ENCODE measurements at regions not wholly inside any gene's neighbourhood (a gene's known extent, or its start where the extent isn't known, plus 50 kb on each side); places are given as distances from the start of the nearest gene placed in this dataset.
"Not testable (repeated sequence)": the region's sequence is repeated elsewhere in the genome, so short reads cannot be mapped to it uniquely, and the experiment has no call there.

DNA sequence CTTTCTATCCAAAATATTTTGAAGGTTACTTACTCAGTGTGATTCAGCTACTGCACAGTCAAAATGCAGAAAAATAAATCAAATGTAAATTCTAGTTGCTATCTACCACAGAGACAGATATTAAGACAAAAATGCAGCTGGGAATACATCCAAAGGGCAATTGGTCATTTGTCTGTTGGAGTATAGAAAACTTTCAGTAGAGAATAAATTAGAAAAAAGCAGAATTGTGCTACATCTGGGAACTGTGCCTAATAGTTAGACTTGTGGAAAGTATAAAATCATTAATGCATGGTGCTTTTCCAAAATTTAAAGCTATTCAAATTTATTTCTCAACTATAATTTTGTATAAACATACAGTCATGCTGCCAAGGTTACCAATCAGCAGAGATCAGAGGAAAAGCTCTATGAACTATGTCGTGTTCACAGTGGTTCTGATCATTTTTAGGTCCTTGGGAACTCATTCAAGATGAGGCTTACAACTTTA lies 1635.8 kb downstream of the PCDH9 start:
- Mint-ChIP-seq H3K4me3 (no peak overlapping the region), H3K9me3 (peaks cover 4 to 6% of the 10 kb centered on the region in 2 donors), H3K27ac (no peak overlapping the region), H3K27me3 (no peaks in the 10 kb centered on the region), H3K36me3 (no peaks in the 10 kb centered on the region), H3K4me1 (no peaks in the 10 kb centered on the region)
- ATAC-seq (replicated peaks): no peak
- no peak for DNase-seq

DNA sequence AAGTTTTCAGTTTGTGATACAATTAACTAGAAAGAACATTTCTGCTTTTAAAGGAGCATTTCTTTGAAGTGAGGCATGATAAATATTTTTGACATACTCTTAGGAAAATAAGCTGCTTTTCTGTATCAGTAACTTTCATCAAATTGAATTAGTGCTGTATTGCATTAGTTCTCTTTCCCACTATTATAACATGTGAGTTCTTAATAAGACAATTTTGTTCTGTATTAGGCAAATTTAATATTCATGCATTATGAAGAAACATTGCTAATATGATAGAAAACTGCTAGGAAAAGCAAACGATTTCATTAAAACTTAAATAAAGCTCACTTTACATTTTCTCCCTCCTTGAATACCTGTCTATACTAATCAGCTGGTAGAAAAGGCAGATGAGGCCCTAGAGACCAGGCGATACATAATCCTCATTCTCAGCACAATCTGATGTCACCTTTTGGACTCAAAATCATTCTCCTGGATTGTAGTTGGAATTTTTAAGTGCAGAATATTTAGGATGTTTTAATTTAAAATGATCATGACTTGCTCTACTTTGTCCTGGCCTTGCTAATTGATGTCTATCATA lies 1636.8 kb downstream of the PCDH9 start:
- DNase-seq (no peak), ATAC-seq (replicated peaks) (no peak)
- H3K27ac Mint-ChIP-seq: no peak overlapping the region
- H3K36me3 Mint-ChIP-seq: no peaks in the 10 kb centered on the region
- no peaks in the 10 kb centered on the region for H3K4me1 Mint-ChIP-seq
- H3K4me3 Mint-ChIP-seq: no peak overlapping the region
- no peaks in the 10 kb centered on the region for H3K27me3 Mint-ChIP-seq
- peaks cover 4 to 7% of the 10 kb centered on the region in 2 donors for H3K9me3 Mint-ChIP-seq

DNA sequence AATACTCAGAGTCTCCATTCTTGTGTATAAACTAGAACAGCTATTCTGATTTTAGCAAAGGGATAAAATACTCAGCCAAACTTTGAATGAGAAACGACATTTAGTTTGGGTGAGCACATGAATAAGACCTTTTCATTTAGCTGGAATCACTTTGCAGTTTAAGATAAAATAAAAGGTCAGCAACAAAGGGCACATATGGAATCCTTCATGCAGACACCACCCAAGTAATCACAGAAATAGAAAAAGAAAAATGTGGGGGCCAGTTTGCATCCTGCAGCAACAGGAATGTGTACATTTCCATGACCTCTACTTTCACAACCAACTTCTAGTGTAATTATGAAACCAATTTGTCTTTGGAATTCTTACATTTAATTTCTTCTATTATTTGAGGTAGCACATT lies 1637.4 kb downstream of the PCDH9 start:
- no peaks in the 10 kb centered on the region for H3K27me3 Mint-ChIP-seq
- no peaks in the 10 kb centered on the region for H3K4me1 Mint-ChIP-seq
- H3K27ac Mint-ChIP-seq: no peak overlapping the region
- H3K4me3 Mint-ChIP-seq: no peak overlapping the region
- H3K9me3 Mint-ChIP-seq: peaks cover 4 to 11% of the 10 kb centered on the region in 2 donors
- no peaks in the 10 kb centered on the region for H3K36me3 Mint-ChIP-seq
- ATAC-seq (replicated peaks) (no peak), DNase-seq (no peak)

DNA sequence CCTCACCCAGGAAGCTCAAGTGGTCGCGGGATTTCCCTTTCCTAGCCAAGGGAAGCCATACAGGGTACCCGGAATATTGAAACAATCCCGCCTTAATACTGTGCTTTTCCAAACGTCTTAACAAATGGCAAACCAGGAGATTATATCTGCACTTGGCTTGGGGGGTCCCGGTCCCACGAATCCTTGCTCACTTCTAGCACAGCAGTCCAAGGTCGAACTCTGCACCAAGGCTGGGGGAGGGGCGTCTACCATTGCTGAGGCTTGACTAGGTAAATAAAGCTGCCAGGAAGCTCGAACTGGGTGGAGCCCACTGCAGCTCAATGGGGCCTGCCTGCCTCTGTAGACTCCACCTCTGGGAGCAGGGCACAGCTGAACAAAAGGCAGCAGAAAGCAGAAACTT lies 1644.8 kb downstream of the PCDH9 start:
- DNase-seq (no peak), ATAC-seq (replicated peaks) (no peak)
- no peak overlapping the region for H3K4me3 Mint-ChIP-seq
- no peaks in the 10 kb centered on the region for H3K27me3 Mint-ChIP-seq
- H3K36me3 Mint-ChIP-seq: no peaks in the 10 kb centered on the region
- H3K27ac Mint-ChIP-seq: no peak overlapping the region
- peaks cover 4 to 12% of the 10 kb centered on the region in 2 donors for H3K9me3 Mint-ChIP-seq
- H3K4me1 Mint-ChIP-seq: peaks cover 0 to 3% of the 10 kb centered on the region in 2 donors

DNA sequence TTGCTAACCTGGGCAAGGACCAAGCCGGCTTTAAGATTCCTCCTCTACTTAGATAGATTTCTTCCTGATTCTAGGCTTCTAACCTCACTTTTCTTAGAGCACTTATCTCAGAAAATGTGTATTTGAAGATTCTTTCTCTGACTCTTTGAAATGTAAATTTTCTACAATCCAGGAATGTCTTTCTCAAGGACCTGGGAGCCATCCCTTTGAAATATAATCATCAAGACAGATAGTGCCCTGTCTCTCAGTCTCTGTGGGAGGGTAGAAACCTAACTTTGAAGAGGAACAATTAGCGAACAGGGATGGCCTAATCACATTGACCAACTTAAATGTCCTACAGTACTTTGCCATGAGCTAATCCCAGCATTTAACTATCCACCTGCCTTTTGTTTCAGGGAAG lies 1646.0 kb downstream of the PCDH9 start:
- no peaks in the 10 kb centered on the region for H3K36me3 Mint-ChIP-seq
- H3K27ac Mint-ChIP-seq: no peak overlapping the region
- H3K9me3 Mint-ChIP-seq: peaks cover 0 to 7% of the 10 kb centered on the region in 2 donors
- no peaks in the 10 kb centered on the region for H3K27me3 Mint-ChIP-seq
- H3K4me1 Mint-ChIP-seq: peaks cover 0 to 3% of the 10 kb centered on the region in 2 donors
- no peak for DNase-seq
- no peak for ATAC-seq (replicated peaks)
- no peak overlapping the region for H3K4me3 Mint-ChIP-seq

DNA sequence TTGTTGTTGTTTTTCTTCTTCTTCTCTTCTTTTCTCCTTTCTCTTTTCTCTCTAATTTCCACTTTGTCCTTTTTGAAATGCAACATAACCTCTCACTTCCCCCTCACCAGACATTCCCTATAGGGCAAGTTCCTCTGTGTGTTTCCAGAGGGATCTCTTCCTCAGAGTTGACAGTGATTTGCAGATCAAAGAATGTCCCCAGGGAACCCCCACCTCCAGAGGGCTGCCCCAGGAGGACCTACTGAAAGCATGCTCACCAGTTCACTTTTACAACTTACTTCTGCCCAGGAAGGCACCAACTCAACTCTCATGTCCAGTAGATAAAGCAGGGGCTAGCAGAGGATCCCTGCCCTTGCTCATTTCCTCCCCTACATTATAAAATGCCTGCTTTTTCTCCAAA lies 1648.0 kb downstream of the PCDH9 start:
- Mint-ChIP-seq H3K9me3 (peaks cover 0 to 2% of the 10 kb centered on the region in 2 donors), H3K36me3 (no peaks in the 10 kb centered on the region), H3K27ac (no peak overlapping the region), H3K27me3 (no peaks in the 10 kb centered on the region), H3K4me3 (no peak overlapping the region), H3K4me1 (peaks cover 0 to 3% of the 10 kb centered on the region in 2 donors)
- no peak for DNase-seq
- ATAC-seq (replicated peaks): no peak

DNA sequence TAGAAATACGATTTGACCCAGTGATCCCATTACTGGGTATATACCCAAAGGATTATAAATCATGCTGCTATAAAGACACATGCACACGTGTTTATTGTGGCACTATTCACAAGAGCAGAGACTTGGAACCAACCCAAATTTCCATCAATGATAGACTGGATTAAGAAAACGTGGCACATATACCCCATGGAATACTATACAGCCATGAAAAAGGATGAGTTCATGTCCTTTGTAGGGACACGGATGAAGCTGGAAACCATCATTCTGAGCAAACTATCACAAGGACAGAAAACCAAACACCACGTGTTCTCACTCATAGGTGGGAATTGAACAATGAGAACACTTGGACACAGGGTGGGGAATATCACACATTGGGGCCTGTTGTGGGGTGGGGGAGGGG lies 1665.6 kb downstream of the PCDH9 start:
- not testable (repeated sequence) for ATAC-seq (replicated peaks); H3K4me1 Mint-ChIP-seq; H3K9me3 Mint-ChIP-seq; H3K27ac Mint-ChIP-seq; DNase-seq; H3K27me3 Mint-ChIP-seq; H3K36me3 Mint-ChIP-seq; H3K4me3 Mint-ChIP-seq

DNA sequence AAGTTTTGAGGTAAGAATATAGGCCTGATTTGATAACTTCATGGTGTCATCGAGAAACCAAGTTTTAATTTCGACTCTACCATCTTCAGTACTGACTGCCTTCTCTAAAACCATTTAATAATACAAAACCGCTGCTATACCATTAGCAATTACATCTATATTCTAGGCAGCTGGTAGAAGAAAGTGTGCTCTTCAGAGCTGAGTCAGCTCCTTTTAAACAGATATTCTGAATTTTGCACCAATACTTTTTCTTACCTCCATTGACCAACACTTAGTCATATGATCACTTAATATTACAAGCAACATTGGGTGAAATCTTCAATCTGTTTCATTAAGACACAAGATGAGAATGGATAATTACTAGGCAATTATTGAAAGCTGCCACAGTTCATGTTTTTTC lies 1667.8 kb downstream of the PCDH9 start:
- Mint-ChIP-seq H3K4me1 (no peaks in the 10 kb centered on the region), H3K4me3 (no peak overlapping the region), H3K36me3 (no peaks in the 10 kb centered on the region), H3K27me3 (no peaks in the 10 kb centered on the region), H3K27ac (no peak overlapping the region), H3K9me3 (peaks cover 4 to 7% of the 10 kb centered on the region in 2 donors)
- ATAC-seq (replicated peaks): no peak
- no peak for DNase-seq

DNA sequence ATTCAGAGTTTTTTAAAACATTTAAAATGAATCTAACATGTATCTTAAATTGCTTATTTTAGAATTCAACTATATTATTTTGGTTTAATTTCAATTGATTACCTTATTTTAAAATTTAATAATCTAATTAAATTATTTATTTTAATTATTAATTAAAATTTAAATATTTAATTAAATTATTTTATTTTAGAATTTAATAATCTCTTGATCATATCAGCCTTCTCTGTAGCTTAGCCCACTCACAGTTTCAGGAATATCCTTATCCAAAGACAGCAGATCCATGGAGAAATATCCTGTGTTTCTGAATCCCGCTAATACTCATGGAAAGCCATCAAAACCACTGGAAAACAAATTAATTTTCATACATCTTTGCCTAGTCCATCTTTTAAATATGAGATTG lies 1669.2 kb downstream of the PCDH9 start:
- ATAC-seq (replicated peaks) (no peak), DNase-seq (no peak)
- H3K4me3 Mint-ChIP-seq: no peak overlapping the region
- no peaks in the 10 kb centered on the region for H3K36me3 Mint-ChIP-seq
- H3K27me3 Mint-ChIP-seq: no peaks in the 10 kb centered on the region
- H3K9me3 Mint-ChIP-seq: peaks cover 4 to 7% of the 10 kb centered on the region in 2 donors
- H3K4me1 Mint-ChIP-seq: no peaks in the 10 kb centered on the region
- no peak overlapping the region for H3K27ac Mint-ChIP-seq

DNA sequence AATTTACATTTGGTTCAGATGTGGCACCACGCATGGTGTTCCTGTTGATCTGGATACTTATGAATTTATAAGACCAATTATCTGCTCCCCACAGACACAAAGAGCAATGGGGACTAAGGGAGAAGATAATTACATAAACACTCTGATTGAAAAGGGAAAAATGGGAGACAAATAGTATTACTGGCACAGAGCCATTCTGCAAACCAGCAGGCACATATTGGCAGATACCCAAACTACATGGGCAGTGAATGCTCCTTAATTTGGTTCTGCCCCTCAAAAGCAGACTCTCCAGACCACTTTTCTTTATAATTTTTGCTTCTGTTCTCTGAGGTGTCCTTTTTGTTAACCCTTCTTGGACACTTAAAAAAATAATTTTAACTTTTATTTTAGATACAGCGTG lies 1674.2 kb downstream of the PCDH9 start:
- ATAC-seq (replicated peaks): no peak
- no peak overlapping the region for H3K27ac Mint-ChIP-seq

DNA sequence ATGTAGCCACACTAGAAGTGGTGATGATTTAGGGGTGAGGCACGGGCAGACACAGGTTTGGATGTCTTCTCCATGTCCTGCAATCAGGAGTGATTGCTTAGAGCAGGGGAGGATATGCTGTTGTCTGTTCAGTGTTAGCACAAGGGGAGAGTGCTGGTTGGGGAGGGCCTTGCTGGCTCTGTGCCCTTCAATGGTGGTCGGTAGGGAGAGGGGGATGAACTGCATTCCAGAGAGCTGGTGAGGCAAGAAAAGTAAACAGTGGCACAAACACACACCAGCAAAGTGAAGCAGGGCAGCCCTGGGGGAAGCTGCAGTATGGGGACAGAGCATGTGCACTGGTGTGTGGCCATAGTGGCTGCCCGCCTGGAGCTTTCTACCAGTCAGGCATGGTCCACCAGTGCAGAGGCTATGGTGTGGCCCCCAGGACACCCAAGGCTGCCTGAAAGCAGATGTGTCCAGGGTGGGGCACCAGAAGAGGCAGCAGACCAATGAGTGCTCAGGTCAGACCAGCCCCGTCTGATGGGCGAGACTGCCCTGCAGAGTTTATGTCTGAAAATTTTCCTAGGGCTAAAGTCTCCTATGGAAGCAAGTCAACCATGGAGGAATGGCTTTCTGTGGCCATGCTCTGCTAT lies 1676.9 kb downstream of the PCDH9 start:
- peaks cover 10 to 14% of the 10 kb centered on the region in 2 donors for H3K9me3 Mint-ChIP-seq
- H3K4me3 Mint-ChIP-seq: no peak overlapping the region
- DNase-seq (no peak), ATAC-seq (replicated peaks) (peak in 1 of 2 donors; percentile 23)
- no peaks in the 10 kb centered on the region for H3K4me1 Mint-ChIP-seq
- no peak overlapping the region for H3K27ac Mint-ChIP-seq
- H3K36me3 Mint-ChIP-seq: no peaks in the 10 kb centered on the region
- H3K27me3 Mint-ChIP-seq: no peaks in the 10 kb centered on the region

More for the DNA sequence above, 1674.2 kb downstream of the PCDH9 start:
- no peaks in the 10 kb centered on the region for H3K4me1 Mint-ChIP-seq
- H3K9me3 Mint-ChIP-seq: peaks cover 11 to 14% of the 10 kb centered on the region in 2 donors
- no peaks in the 10 kb centered on the region for H3K27me3 Mint-ChIP-seq
- no peaks in the 10 kb centered on the region for H3K36me3 Mint-ChIP-seq
- DNase-seq: no peak
- H3K4me3 Mint-ChIP-seq: no peak overlapping the region

DNA sequence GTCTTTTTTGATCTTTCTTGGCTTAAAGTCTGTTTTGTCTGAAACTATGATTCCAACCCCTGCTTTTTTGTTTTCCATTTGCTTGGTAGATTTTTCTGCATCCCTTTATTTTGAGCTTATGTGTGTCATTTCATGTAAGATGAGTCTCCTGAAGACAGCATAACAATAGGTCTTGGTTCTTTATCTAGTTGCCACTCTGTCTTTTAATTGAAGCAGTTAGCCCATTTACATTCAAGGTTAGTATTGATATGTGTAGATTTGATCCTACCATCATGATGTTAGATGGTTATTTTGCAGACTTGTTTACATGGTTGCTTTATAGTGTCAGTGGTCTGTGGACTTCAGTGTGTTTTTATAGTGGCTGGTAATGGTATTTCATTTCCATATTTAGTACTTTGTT lies 1678.9 kb downstream of the PCDH9 start:
- Mint-ChIP-seq H3K4me3 (no peak overlapping the region), H3K27ac (no peak overlapping the region), H3K27me3 (no peaks in the 10 kb centered on the region), H3K4me1 (no peaks in the 10 kb centered on the region), H3K9me3 (peaks cover 13 to 14% of the 10 kb centered on the region in 2 donors), H3K36me3 (no peaks in the 10 kb centered on the region)
- ATAC-seq (replicated peaks) (no peak), DNase-seq (no peak)

DNA sequence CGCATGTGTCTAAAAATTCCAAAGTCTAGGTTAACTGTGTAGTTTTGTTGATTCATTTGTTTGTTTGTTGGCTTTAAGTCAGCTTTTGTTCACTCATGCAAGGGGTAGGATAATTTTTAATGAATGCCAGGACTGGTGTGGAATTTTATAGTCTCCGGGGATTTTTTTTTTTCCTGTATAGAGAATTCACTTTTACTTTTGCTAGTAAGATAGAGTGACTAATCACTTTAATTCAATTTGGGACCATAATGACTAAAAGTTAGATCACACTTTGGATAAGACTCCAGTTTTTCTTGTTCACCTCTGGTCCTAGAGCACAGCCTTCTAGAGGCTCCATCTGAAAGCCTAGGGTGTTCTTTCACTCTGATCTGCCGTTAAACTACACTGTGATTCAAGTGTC lies 1690.0 kb downstream of the PCDH9 start:
- DNase-seq (no peak), ATAC-seq (replicated peaks) (no peak)
- Mint-ChIP-seq H3K27me3 (no peaks in the 10 kb centered on the region), H3K4me3 (no peak overlapping the region), H3K4me1 (no peaks in the 10 kb centered on the region), H3K27ac (no peak overlapping the region), H3K36me3 (no peaks in the 10 kb centered on the region), H3K9me3 (peaks cover 0 to 7% of the 10 kb centered on the region in 2 donors)

DNA sequence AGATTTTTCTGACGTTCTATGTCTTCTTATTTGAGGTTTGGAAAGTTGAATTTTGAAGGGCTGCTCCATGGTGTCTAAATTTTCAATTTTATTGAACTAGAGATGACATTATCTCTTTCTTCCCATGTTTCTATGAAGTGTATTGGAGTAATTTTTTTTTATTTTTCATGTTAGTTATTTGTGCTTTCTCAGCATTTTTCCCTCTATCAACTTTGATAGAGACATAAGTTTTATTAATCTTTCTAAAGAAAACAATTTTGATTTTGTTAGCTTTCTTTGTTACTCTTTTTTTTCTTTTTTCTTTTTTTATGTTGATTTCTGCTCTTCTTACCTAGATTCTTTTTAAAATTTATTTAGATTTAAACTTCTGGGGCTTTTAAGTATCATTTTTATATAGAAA lies 1694.8 kb downstream of the PCDH9 start:
- DNase-seq: no peak
- peaks cover 0 to 7% of the 10 kb centered on the region in 2 donors for H3K9me3 Mint-ChIP-seq
- no peaks in the 10 kb centered on the region for H3K4me1 Mint-ChIP-seq
- no peak overlapping the region for H3K27ac Mint-ChIP-seq
- H3K4me3 Mint-ChIP-seq: no peak overlapping the region
- no peaks in the 10 kb centered on the region for H3K36me3 Mint-ChIP-seq
- no peak for ATAC-seq (replicated peaks)
- no peaks in the 10 kb centered on the region for H3K27me3 Mint-ChIP-seq

DNA sequence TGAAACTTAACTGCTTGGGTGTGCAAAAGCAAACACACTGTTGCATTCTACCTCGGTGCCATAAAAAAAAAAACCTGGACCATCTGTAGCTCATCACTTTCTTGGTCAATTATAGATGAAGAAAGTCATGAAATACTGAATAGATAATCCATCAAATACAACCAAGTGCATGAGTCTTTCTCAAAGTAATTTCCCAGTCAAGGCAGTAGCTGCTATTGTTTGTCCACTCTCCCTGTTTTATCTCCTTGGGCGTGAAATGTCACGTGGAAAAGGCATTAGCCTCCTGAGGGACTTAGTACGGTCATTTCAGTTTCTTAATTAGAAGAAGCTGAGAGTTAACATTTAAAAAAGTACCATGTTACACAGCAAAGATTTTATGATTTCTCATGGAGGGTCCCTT lies 1697.9 kb downstream of the PCDH9 start:
- no peak for DNase-seq
- no peak overlapping the region for H3K27ac Mint-ChIP-seq
- H3K9me3 Mint-ChIP-seq: no peaks in the 10 kb centered on the region
- H3K4me3 Mint-ChIP-seq: no peak overlapping the region
- H3K36me3 Mint-ChIP-seq: no peaks in the 10 kb centered on the region
- no peaks in the 10 kb centered on the region for H3K27me3 Mint-ChIP-seq
- no peak for ATAC-seq (replicated peaks)
- H3K4me1 Mint-ChIP-seq: no peaks in the 10 kb centered on the region
